Kidney (tissue), 13 donors: ENCODE measurements at regions not wholly inside any gene's neighbourhood (a gene's known extent, or its start where the extent isn't known, plus 50 kb on each side); places are given as distances from the start of the nearest gene placed in this dataset.

Source experiments
- DNase-seq, 5 donors: peaks; one replicate each; pipeline ENCODE4 v3.0.0-alpha.2; 2013 to 2020
- FAIRE-seq: peaks from 2 replicates; lab custom pipeline; 2012; peaks lifted over from hg19 to GRCh38; lab: Jason Lieb, UNC
- H3K27ac ChIP-seq, 2 donors: one replicate each; pipeline ENCODE4 v1.7.0; 2013; ENCODE audit warnings: low read depth in 2 of 2, low read length in 2 of 2, inconsistent platforms in 1 of 2
- H3K27me3 ChIP-seq: one replicate; pipeline ENCODE4 v1.7.1; 2013; ENCODE audit warnings: low read length, inconsistent platforms; ENCODE audit not compliant: control insufficient read depth, insufficient read depth
- H3K36me3 ChIP-seq, 3 donors: one replicate each; pipeline versions ENCODE4 v1.7.0 to v1.7.1; 2013; ENCODE audit warnings: low read length in 3 of 3, control low read depth in 1 of 3, inconsistent platforms in 1 of 3; ENCODE audit not compliant: insufficient read depth in 3 of 3, control insufficient read depth in 2 of 3
- H3K4me1 ChIP-seq, 3 donors: one replicate each; pipeline versions ENCODE4 v1.7.0 to v1.7.1; 2013; ENCODE audit warnings: low read length in 3 of 3, inconsistent platforms in 1 of 3, low read depth in 1 of 3; ENCODE audit not compliant: control insufficient read depth in 2 of 3, insufficient read depth in 2 of 3
- H3K4me3 ChIP-seq, 3 donors: one replicate each; pipeline versions ENCODE4 v1.7.0 to v1.8.1; 2013; ENCODE audit warnings: low read length in 3 of 3, control low read depth in 1 of 3, inconsistent platforms in 1 of 3
- H3K9ac ChIP-seq, 3 donors: one replicate each; pipeline versions ENCODE4 v1.7.0 to v1.7.1; 2013; ENCODE audit warnings: low read length in 3 of 3, control low read depth in 1 of 3, inconsistent platforms in 1 of 3
- H3K9me3 ChIP-seq, 3 donors: one replicate each; pipeline versions ENCODE4 v1.7.0 to v1.7.1; 2013; ENCODE audit warnings: low read length in 3 of 3, control low read depth in 1 of 3, inconsistent platforms in 1 of 3; ENCODE audit not compliant: control insufficient read depth in 2 of 3, insufficient read depth in 1 of 3
- CTCF ChIP-seq: IDR thresholded peaks from 3 replicates; pipeline ENCODE4 v1.5.1; 2012; ENCODE audit warnings: mild to moderate bottlenecking, moderate library complexity, borderline replicate concordance; ENCODE audit not compliant: insufficient read depth; ENCODE audit errors: extremely low read depth
- intact Hi-C: fragments of 100-400 bp; cut with DNase I; formaldehyde crosslinking; loops from one replicate; pipeline ENCODE4 v1.11.1; 2022
- donor health status: control.
- donor health status: control.
- donor health status: control.
- donor health status: control.
- donor health status: control.
- donor health status: DM: yes; HTN: yes; CAD: no.
- donor health status: Normal renal cell carcinoma (clear cell type).

- no peak overlapping the region for H3K4me3 ChIP-seq
- no peak overlapping the region for H3K27ac ChIP-seq
- no peak overlapping the region for H3K9ac ChIP-seq
- H3K4me1 ChIP-seq = no peaks in the 10 kb centered on the region
- no peak for FAIRE-seq
- intact Hi-C loops = no loop called here
- TF ChIP-seq CTCF = no peak
- no peaks in the 10 kb centered on the region for H3K9me3 ChIP-seq
- H3K36me3 ChIP-seq = no peaks in the 10 kb centered on the region
- H3K27me3 ChIP-seq = no peaks in the 10 kb centered on the region
- DNase-seq = no peak
Observed at GRCh38 chr9:82572146-82572545, 490.8 kb downstream of the RASEF start.

- intact Hi-C loops = no loop called here
- Histone ChIP-seq H3K9me3 (no peaks in the 10 kb centered on the region), H3K9ac (no peak overlapping the region), H3K27me3 (no peaks in the 10 kb centered on the region), H3K4me3 (no peak overlapping the region), H3K36me3 (no peaks in the 10 kb centered on the region), H3K27ac (no peak overlapping the region), H3K4me1 (no peaks in the 10 kb centered on the region)
- TF ChIP-seq CTCF = no peak
- FAIRE-seq = no peak
- no peak for DNase-seq
Observed at GRCh38 chr9:82574911-82575310, 488.0 kb downstream of the RASEF start.

- DNase-seq (no peak), FAIRE-seq (no peak)
- TF ChIP-seq CTCF = no peak
- no peaks in the 10 kb centered on the region for H3K36me3 ChIP-seq
- H3K9me3 ChIP-seq = no peaks in the 10 kb centered on the region
- intact Hi-C loops = no loop called here
- no peak overlapping the region for H3K4me3 ChIP-seq
- no peak overlapping the region for H3K27ac ChIP-seq
- no peak overlapping the region for H3K9ac ChIP-seq
- no peaks in the 10 kb centered on the region for H3K27me3 ChIP-seq
- no peaks in the 10 kb centered on the region for H3K4me1 ChIP-seq
Observed at GRCh38 chr9:82580921-82581320, 482.0 kb downstream of the RASEF start.

- no peak overlapping the region for H3K4me3 ChIP-seq
- DNase-seq (no peak), FAIRE-seq (no peak)
- no peak overlapping the region for H3K9ac ChIP-seq
- intact Hi-C loops = no loop called here
- no peak overlapping the region for H3K27ac ChIP-seq
- H3K27me3 ChIP-seq = no peaks in the 10 kb centered on the region
- no peaks in the 10 kb centered on the region for H3K36me3 ChIP-seq
- no peak for TF ChIP-seq CTCF
- H3K9me3 ChIP-seq = no peaks in the 10 kb centered on the region
- no peaks in the 10 kb centered on the region for H3K4me1 ChIP-seq
Observed at GRCh38 chr9:82581516-82581915, 481.4 kb downstream of the RASEF start.
